OCI-LY1 (cell line): ENCODE measurements at regions not wholly inside any gene's neighbourhood (a gene's known extent, or its start where the extent isn't known, plus 50 kb on each side); places are given as distances from the start of the nearest gene placed in this dataset.

Experiments
- EZH2 ChIP-seq: fragments of 200-600 bp; sonication (generic), shearing (Covaris generic); IDR thresholded peaks from 2 replicates; pipeline ENCODE4 v1.8.0; 2017; ENCODE audit warnings: borderline replicate concordance, mixed run types, mild to moderate bottlenecking, antibody characterized with exemption, low read length, moderate library complexity, mixed read lengths
- TF ChIP-seq, protein P1 (sequence below): fragments of 200-600 bp; sonication (generic), shearing (Covaris generic); IDR thresholded peaks from 2 replicates; pipeline ENCODE4 v1.5.1; 2017; ENCODE audit warnings: mild to moderate bottlenecking, antibody characterized with exemption, low read length, moderate library complexity, mixed read lengths

DNA sequence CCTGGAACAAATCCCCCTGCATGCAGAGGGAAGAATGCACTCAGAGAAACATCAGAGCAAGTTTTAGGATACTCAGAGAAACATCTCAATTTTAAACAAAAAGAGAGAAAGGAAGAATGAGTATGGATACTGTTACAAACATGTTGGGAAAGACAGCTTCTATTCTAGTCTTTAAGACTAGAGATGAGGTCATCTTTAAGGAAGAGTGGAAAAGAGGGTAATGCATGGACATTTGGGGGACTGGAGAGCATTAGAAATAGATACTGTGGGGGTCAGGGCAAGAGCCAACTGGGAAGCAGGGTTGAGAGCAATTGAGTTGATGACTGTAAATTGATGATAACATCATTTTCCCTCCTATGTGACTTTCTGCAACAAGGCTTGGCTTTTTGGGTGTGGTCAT is 431.2 kb downstream of the CDH26 start:
- TF ChIP-seq, protein P1, sequence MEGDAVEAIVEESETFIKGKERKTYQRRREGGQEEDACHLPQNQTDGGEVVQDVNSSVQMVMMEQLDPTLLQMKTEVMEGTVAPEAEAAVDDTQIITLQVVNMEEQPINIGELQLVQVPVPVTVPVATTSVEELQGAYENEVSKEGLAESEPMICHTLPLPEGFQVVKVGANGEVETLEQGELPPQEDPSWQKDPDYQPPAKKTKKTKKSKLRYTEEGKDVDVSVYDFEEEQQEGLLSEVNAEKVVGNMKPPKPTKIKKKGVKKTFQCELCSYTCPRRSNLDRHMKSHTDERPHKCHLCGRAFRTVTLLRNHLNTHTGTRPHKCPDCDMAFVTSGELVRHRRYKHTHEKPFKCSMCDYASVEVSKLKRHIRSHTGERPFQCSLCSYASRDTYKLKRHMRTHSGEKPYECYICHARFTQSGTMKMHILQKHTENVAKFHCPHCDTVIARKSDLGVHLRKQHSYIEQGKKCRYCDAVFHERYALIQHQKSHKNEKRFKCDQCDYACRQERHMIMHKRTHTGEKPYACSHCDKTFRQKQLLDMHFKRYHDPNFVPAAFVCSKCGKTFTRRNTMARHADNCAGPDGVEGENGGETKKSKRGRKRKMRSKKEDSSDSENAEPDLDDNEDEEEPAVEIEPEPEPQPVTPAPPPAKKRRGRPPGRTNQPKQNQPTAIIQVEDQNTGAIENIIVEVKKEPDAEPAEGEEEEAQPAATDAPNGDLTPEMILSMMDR, result no peak
- TF ChIP-seq EZH2, result no peak
